ENCODE measurements at regions not wholly inside any gene's neighbourhood (a gene's known extent, or its start where the extent isn't known, plus 50 kb on each side); places are given as distances from the start of the nearest gene placed in this dataset.

- no peaks in the 10 kb centered on the region for H3K36me3 ChIP-seq (ENCODE audit: low read depth)
- H3K79me2 ChIP-seq (ENCODE audit: low read depth), result no peaks in the 10 kb centered on the region
- intact Hi-C loops (cut with micrococcal nuclease; ENCODE audit: unreplicated experiment), result no loop called here
- no peaks in the 10 kb centered on the region for H3K9me2 ChIP-seq (ENCODE audit: insufficient read depth)
- DNase-seq, result no peak
- no peak overlapping the region for H2AFZ ChIP-seq
- H3F3A ChIP-seq (ENCODE audit: insufficient read depth, low read depth), result peaks cover 6% of the 10 kb centered on the region
- CTCF ChIA-PET, result interaction anchor here (0.6 kb wide), 1 partner anchor 138 kb away, joined by 4 read pairs; no protein-coding TSS in a partner anchor
- H3K27ac ChIP-seq, result no peak overlapping the region
- no peaks in the 10 kb centered on the region for H3K27me3 ChIP-seq (ENCODE audit: insufficient read depth, low read depth)
- no TSS peak for BruUV-seq (replicated peaks)
- POLR2A ChIA-PET (ENCODE audit: unreplicated experiment), result no interaction called here
- peaks cover 11% of the 10 kb centered on the region for H3K4me1 ChIP-seq (replicated peaks; ENCODE audit: insufficient read depth)
- H3K4me3 ChIP-seq, result no peak overlapping the region
- no peaks in the 10 kb centered on the region for H4K20me1 ChIP-seq (ENCODE audit: insufficient read depth)
- no peak overlapping the region for H3K4me2 ChIP-seq
- no peaks in the 10 kb centered on the region for H3K9me3 ChIP-seq (ENCODE audit: insufficient read depth, low read depth)
- TF ChIP-seq, protein P1, sequence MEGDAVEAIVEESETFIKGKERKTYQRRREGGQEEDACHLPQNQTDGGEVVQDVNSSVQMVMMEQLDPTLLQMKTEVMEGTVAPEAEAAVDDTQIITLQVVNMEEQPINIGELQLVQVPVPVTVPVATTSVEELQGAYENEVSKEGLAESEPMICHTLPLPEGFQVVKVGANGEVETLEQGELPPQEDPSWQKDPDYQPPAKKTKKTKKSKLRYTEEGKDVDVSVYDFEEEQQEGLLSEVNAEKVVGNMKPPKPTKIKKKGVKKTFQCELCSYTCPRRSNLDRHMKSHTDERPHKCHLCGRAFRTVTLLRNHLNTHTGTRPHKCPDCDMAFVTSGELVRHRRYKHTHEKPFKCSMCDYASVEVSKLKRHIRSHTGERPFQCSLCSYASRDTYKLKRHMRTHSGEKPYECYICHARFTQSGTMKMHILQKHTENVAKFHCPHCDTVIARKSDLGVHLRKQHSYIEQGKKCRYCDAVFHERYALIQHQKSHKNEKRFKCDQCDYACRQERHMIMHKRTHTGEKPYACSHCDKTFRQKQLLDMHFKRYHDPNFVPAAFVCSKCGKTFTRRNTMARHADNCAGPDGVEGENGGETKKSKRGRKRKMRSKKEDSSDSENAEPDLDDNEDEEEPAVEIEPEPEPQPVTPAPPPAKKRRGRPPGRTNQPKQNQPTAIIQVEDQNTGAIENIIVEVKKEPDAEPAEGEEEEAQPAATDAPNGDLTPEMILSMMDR (conservative IDR thresholded peaks at IDR 0.05), result no peak
- no peak for TF ChIP-seq EZH2 (IDR thresholded peaks at IDR 0.05; ENCODE audit: low read depth)
Observed at GRCh38 chr20:53811577-53811976, 217.9 kb upstream of the ZNF217 start.

DNA sequence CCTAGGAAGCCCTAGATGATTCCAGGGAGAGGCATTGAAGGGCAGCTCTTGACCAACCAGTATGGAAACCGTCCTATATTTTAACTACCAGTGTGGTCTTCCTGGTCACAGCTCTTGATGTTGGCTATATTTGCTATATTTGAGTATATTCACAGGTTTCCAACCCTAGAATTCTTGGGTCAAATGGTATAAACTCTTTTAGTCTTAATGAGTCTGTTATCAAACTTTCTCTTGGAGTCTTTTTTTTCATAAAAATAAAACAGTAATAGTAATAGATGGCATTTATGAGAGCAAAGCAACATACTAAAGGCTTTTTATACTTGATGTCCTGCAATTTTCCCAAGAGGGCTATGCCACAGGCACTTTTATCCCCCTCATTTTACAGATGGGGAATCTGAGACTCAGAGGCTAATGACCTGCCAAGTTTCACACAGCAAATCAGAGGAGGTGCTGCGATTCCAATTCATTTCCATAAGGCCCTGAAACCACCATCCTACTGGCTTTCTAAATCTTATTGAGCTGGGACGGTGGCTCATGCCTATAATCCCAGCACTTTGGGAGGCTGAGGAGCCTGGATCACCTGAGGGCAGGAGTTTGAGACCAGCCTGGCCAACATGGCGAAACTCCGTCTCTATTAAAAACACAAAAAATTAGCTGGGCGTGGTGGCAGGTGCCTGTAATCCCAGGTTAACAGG, 217.2 kb upstream of the ZNF217 start:
- CTCF ChIA-PET, result no interaction called here
- no peak overlapping the region for H3K27ac ChIP-seq
- TF ChIP-seq, protein P1 (conservative IDR thresholded peaks at IDR 0.05), result no peak
- no peak for TF ChIP-seq EZH2 (IDR thresholded peaks at IDR 0.05; ENCODE audit: low read depth)
- POLR2A ChIA-PET (ENCODE audit: unreplicated experiment), result no interaction called here
- intact Hi-C loops (cut with micrococcal nuclease; ENCODE audit: unreplicated experiment), result no loop called here
- H3K36me3 ChIP-seq (ENCODE audit: low read depth), result no peaks in the 10 kb centered on the region
- H3K9me2 ChIP-seq (ENCODE audit: insufficient read depth), result no peaks in the 10 kb centered on the region
- no peaks in the 10 kb centered on the region for H3K27me3 ChIP-seq (ENCODE audit: insufficient read depth, low read depth)
- no peaks in the 10 kb centered on the region for H4K20me1 ChIP-seq (ENCODE audit: insufficient read depth)
- H3K79me2 ChIP-seq (ENCODE audit: low read depth), result no peaks in the 10 kb centered on the region
- H3K9me3 ChIP-seq (ENCODE audit: insufficient read depth, low read depth), result no peaks in the 10 kb centered on the region
- H3F3A ChIP-seq (ENCODE audit: insufficient read depth, low read depth), result peaks cover 13% of the 10 kb centered on the region
- no peak overlapping the region for H3K4me3 ChIP-seq
- H3K4me1 ChIP-seq (replicated peaks; ENCODE audit: insufficient read depth), result peaks cover 18% of the 10 kb centered on the region
- BruUV-seq (replicated peaks), result no TSS peak
- H2AFZ ChIP-seq, result no peak overlapping the region
- no peak overlapping the region for H3K4me2 ChIP-seq
- no peak for DNase-seq

DNA sequence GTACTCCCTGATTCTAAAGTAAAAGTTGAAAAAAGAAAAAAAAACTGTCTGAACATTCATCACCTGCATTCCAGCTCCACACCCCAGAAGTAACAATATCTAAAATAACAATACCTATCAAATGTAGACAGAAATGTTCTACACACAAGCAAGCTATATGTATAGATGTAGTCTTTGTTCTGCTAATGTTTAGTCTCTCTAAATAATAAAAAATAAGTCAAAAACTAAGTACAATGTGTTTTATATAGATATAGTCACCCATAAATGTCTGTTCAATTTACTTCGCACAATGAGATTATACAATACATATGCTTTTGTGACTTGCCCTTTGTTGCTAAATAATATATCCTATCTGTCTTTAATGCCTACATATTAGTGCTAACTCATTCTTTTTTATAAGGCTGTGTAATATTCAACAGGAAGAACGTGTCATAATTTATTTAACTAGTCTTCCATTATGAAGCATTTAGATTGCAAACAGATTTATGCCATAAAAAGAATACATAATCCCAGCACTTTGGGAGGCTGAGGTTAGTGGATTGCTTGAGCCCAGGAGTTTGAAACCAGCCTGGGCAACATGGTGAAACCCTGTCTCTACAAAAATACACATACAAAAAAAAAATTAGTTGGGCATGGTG, 216.2 kb upstream of the ZNF217 start:
- no peaks in the 10 kb centered on the region for H3K9me2 ChIP-seq (ENCODE audit: insufficient read depth)
- ChIA-PET POLR2A (ENCODE audit: unreplicated experiment) (no interaction called here), CTCF (no interaction called here)
- H3K79me2 ChIP-seq (ENCODE audit: low read depth), result no peaks in the 10 kb centered on the region
- TF ChIP-seq, protein P1 (conservative IDR thresholded peaks at IDR 0.05), result no peak
- TF ChIP-seq EZH2 (IDR thresholded peaks at IDR 0.05; ENCODE audit: low read depth), result no peak
- H3F3A ChIP-seq (ENCODE audit: insufficient read depth, low read depth), result peaks cover 23% of the 10 kb centered on the region
- H3K36me3 ChIP-seq (ENCODE audit: low read depth), result no peaks in the 10 kb centered on the region
- DNase-seq, result no peak
- BruUV-seq (replicated peaks), result no TSS peak
- H3K4me2 ChIP-seq, result no peak overlapping the region
- peaks cover 28% of the 10 kb centered on the region for H3K4me1 ChIP-seq (replicated peaks; ENCODE audit: insufficient read depth)
- H2AFZ ChIP-seq, result no peak overlapping the region
- intact Hi-C loops (cut with micrococcal nuclease; ENCODE audit: unreplicated experiment), result no loop called here
- no peak overlapping the region for H3K27ac ChIP-seq
- H3K4me3 ChIP-seq, result no peak overlapping the region
- no peaks in the 10 kb centered on the region for H3K27me3 ChIP-seq (ENCODE audit: insufficient read depth, low read depth)
- no peaks in the 10 kb centered on the region for H3K9me3 ChIP-seq (ENCODE audit: insufficient read depth, low read depth)
- H4K20me1 ChIP-seq (ENCODE audit: insufficient read depth), result no peaks in the 10 kb centered on the region
